ENCODE measurements at regions not wholly inside any gene's neighbourhood (a gene's known extent, or its start where the extent isn't known, plus 50 kb on each side); places are given as distances from the start of the nearest gene placed in this dataset.

DNA sequence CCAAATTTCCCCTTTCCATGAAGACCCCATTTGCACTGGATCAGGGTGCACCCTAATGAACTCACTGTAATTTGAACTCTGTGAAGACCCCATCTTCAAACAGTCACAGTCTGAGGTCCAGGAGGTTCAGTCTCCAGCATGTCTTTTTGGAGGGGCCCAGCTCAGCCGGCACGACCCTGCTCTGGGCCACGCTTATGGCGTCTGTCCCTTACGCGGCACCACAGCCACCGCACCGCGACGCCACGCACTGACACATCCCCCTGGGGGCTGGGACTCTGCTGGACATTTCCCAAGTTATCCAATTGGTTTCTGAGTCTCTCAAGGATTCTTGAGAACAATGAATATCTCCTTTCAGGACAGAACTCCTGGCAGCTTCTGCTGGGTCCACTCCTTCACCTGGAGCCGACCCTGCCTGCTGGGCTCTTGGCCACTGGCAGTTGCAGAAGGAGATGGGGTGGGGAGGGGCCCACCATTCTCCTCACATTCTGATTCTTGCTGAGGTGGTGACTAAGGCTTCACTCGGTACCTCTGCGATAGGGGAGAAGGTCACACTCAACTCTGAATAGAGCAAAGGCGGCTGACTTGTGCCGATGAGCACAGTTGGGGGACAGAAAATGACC is 124.0 kb downstream of the RTP5 start:
- no peak overlapping the region for H3K4me3 Mint-ChIP-seq
- H3K27ac Mint-ChIP-seq = no peak overlapping the region
- Histone ChIP-seq H3K27ac (ENCODE audit: insufficient read length, low read depth, low read length) (no peak overlapping the region), H2BK12ac (ENCODE audit: insufficient read length, low read depth, low read length) (no peak overlapping the region), H2BK15ac (ENCODE audit: low read depth, low read length) (no peak overlapping the region), H2AFZ (ENCODE audit: low read length) (no peak overlapping the region), H4K91ac (ENCODE audit: insufficient read length, low read depth, low read length) (no peak overlapping the region), H3K79me2 (ENCODE audit: insufficient read depth, low read length) (no peaks in the 10 kb centered on the region), H3K56ac (ENCODE audit: insufficient read length, low read depth, low read length) (no peak overlapping the region), H3K23me2 (ENCODE audit: insufficient read length, low read depth, low read length, poor library complexity, severe bottlenecking) (no peaks in the 10 kb centered on the region), H3K14ac (ENCODE audit: insufficient read depth, low read length) (no peak overlapping the region), H3K18ac (ENCODE audit: insufficient read length, low read depth, low read length) (no peak overlapping the region), H3K79me1 (ENCODE audit: insufficient read depth, low read depth, low read length, poor library complexity, severe bottlenecking) (no peaks in the 10 kb centered on the region), H3K4ac (ENCODE audit: low read depth, low read length) (no peak overlapping the region), H2BK5ac (ENCODE audit: insufficient read length, low read length) (no peak overlapping the region), H3K9me3 (ENCODE audit: control insufficient read depth, low read depth, low read length) (no peaks in the 10 kb centered on the region), H4K20me1 (ENCODE audit: control insufficient read depth, insufficient read depth, insufficient read length) (no peaks in the 10 kb centered on the region), H4K8ac (replicated peaks; ENCODE audit: insufficient read length, low read depth, low read length) (no peak overlapping the region), H3K4me1 (ENCODE audit: insufficient read depth, low read length) (no peaks in the 10 kb centered on the region), H2BK20ac (ENCODE audit: low read depth, low read length, poor library complexity, severe bottlenecking) (no peak overlapping the region), H3T11ph (ENCODE audit: low read length) (no peak overlapping the region), H2BK120ac (ENCODE audit: low read depth, low read length, poor library complexity, severe bottlenecking) (no peak overlapping the region), H3K27me3 (ENCODE audit: insufficient read depth, low read length) (no peaks in the 10 kb centered on the region), H4K5ac (ENCODE audit: insufficient read length, low read depth, low read length) (no peak overlapping the region), H3K23ac (ENCODE audit: insufficient read length, low read depth, low read length) (no peak overlapping the region), H2AK5ac (ENCODE audit: insufficient read length, low read length) (no peak overlapping the region), H3K9ac (ENCODE audit: extremely low read depth, insufficient read length, low read length) (no peak overlapping the region), H3K4me2 (ENCODE audit: insufficient read depth, insufficient read length, low read length) (no peak overlapping the region)
- H3K27me3 Mint-ChIP-seq (ENCODE audit: low read depth) = peaks cover 17% of the 10 kb centered on the region
- peaks cover 0 to 15% (median 4%) of the 10 kb centered on the region in 3 experiments; a peak in 3 of 7 replicates for H3K36me3 Mint-ChIP-seq (ENCODE audit: insufficient read depth in 1 of 3, low read depth in 3 of 3)
- peaks cover 15 to 19% of the 10 kb centered on the region in 2 experiments for H3K9me3 Mint-ChIP-seq
- H3K4me1 Mint-ChIP-seq = peaks cover 0 to 4% of the 10 kb centered on the region in 2 experiments; a peak in 1 of 4 replicates
- TF ChIP-seq, protein P1, sequence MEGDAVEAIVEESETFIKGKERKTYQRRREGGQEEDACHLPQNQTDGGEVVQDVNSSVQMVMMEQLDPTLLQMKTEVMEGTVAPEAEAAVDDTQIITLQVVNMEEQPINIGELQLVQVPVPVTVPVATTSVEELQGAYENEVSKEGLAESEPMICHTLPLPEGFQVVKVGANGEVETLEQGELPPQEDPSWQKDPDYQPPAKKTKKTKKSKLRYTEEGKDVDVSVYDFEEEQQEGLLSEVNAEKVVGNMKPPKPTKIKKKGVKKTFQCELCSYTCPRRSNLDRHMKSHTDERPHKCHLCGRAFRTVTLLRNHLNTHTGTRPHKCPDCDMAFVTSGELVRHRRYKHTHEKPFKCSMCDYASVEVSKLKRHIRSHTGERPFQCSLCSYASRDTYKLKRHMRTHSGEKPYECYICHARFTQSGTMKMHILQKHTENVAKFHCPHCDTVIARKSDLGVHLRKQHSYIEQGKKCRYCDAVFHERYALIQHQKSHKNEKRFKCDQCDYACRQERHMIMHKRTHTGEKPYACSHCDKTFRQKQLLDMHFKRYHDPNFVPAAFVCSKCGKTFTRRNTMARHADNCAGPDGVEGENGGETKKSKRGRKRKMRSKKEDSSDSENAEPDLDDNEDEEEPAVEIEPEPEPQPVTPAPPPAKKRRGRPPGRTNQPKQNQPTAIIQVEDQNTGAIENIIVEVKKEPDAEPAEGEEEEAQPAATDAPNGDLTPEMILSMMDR (conservative IDR thresholded peaks at IDR 0.05) = no peak
- no CpG with 5 or more reads among the region's 16 CpGs for WGBS (ENCODE audit: extremely low coverage, insufficient read length, low lambda C conversion rate)
- no peak for DNase-seq
